GM23338 (cell line): ENCODE measurements at regions not wholly inside any gene's neighbourhood (a gene's known extent, or its start where the extent isn't known, plus 50 kb on each side); places are given as distances from the start of the nearest gene placed in this dataset.

Experiments used
- ATAC-seq: fragments of 200-7000 bp; cut with Tn5 transposase; 3 replicates; pipeline ENCODE4 v1.9.1; 2020
- DNase-seq: peaks from one replicate; pipeline ENCODE4 v3.0.0-alpha.2; 2015; ENCODE audit warnings: low spot score
- H2AFZ ChIP-seq: fragments of 200-600 bp; sonication (generic); 2 replicates; pipeline ENCODE4 v1.8.0; 2016; ENCODE audit warnings: antibody characterized with exemption, mild to moderate bottlenecking, moderate library complexity
- H3F3A ChIP-seq: fragments of 200-600 bp; sonication (generic); replicated peaks from 2 replicates; pipeline ENCODE4 v1.8.0; 2017; ENCODE audit warnings: antibody characterized with exemption, mixed run types, low read depth
- H3K27ac ChIP-seq: fragments of 200-600 bp; sonication (generic); 2 replicates; pipeline ENCODE4 v1.6.1; 2016; ENCODE audit warnings: low read depth
- H3K27me3 ChIP-seq: fragments of 200-600 bp; sonication (generic); 2 replicates; pipeline ENCODE4 v1.8.0; 2016; ENCODE audit warnings: mild to moderate bottlenecking, mixed run types, moderate library complexity; ENCODE audit not compliant: insufficient read depth
- H3K36me3 ChIP-seq: fragments of 200-600 bp; sonication (generic); 2 replicates; pipeline ENCODE4 v1.8.0; 2016; ENCODE audit warnings: mild to moderate bottlenecking; ENCODE audit not compliant: insufficient read depth
- H3K4me1 ChIP-seq: fragments of 200-600 bp; sonication (generic); 2 replicates; pipeline ENCODE4 v1.8.0; 2016; ENCODE audit warnings: mild to moderate bottlenecking, moderate library complexity; ENCODE audit not compliant: insufficient read depth
- H3K4me2 ChIP-seq: fragments of 200-600 bp; sonication (generic); 2 replicates; pipeline ENCODE4 v1.7.1; 2017; ENCODE audit warnings: mixed run types
- H3K4me3 ChIP-seq: fragments of 200-600 bp; sonication (generic); 2 replicates; pipeline ENCODE4 v1.6.1; 2016; ENCODE audit warnings: mixed run types
- H3K79me2 ChIP-seq: fragments of 200-600 bp; sonication (generic); replicated peaks from 2 replicates; pipeline ENCODE4 v1.8.0; 2017; ENCODE audit warnings: mild to moderate bottlenecking; ENCODE audit not compliant: insufficient read depth
- H3K9me2 ChIP-seq: fragments of 200-600 bp; sonication (generic); 2 replicates; pipeline ENCODE4 v1.8.0; 2017; ENCODE audit not compliant: insufficient read depth
- H4K20me1 ChIP-seq: fragments of 200-600 bp; sonication (generic); replicated peaks from 2 replicates; pipeline ENCODE4 v1.8.0; 2017; ENCODE audit warnings: mild to moderate bottlenecking; ENCODE audit not compliant: insufficient read depth
- H3K27ac Mint-ChIP-seq: 2 replicates; pipeline ENCODE4 v1.8.0; 2020; ENCODE audit warnings: inconsistent platforms, mild to moderate bottlenecking, moderate library complexity, mixed read lengths
- H3K27me3 Mint-ChIP-seq: 3 replicates; pipeline ENCODE4 v1.8.0; 2022; ENCODE audit warnings: low read depth, mild to moderate bottlenecking, moderate library complexity, mixed read lengths, inconsistent platforms; ENCODE audit not compliant: insufficient read depth, poor library complexity
- H3K36me3 Mint-ChIP-seq: 3 replicates; pipeline ENCODE4 v1.8.0; 2021; ENCODE audit warnings: low read depth, mild to moderate bottlenecking, inconsistent platforms, moderate library complexity, mixed read lengths
- H3K4me1 Mint-ChIP-seq: 3 replicates; pipeline ENCODE4 v1.8.0; 2020; ENCODE audit warnings: mild to moderate bottlenecking, inconsistent platforms, mixed read lengths
- H3K4me3 Mint-ChIP-seq: 3 replicates; pipeline ENCODE4 v1.8.0; 2021; ENCODE audit warnings: moderate library complexity, mild to moderate bottlenecking, inconsistent platforms, mixed read lengths
- H3K9me3 Mint-ChIP-seq: 3 replicates; pipeline ENCODE4 v1.8.0; 2020; ENCODE audit warnings: moderate library complexity, mild to moderate bottlenecking, inconsistent platforms, mixed read lengths
- CTCF ChIP-seq, 2 experiments: fragments of 200-600 bp in 1 of 2; sonication (generic) in 1 of 2; conservative IDR thresholded peaks; 2 replicates each; pipeline versions ENCODE4 v1.5.1 to v1.6.1; 2016 to 2017; ENCODE audit warnings: antibody characterized with exemption in 2 of 2, low read depth in 2 of 2, mild to moderate bottlenecking in 2 of 2, moderate library complexity in 1 of 2
- ETS1 ChIP-seq: IDR thresholded peaks from 2 replicates; pipeline ENCODE4 v1.6.1; 2016; ENCODE audit warnings: antibody characterized with exemption
- JUNB ChIP-seq: IDR thresholded peaks from one replicate; pipeline ENCODE4 v1.6.1; 2016; ENCODE audit warnings: antibody characterized with exemption; ENCODE audit not compliant: unreplicated experiment
- REST ChIP-seq: IDR thresholded peaks from one replicate; pipeline ENCODE4 v1.6.1; 2018; ENCODE audit warnings: antibody characterized with exemption; ENCODE audit not compliant: unreplicated experiment
- ZNF114 ChIP-seq: fragments of 250-450 bp; sonication (Bioruptor Pico); IDR thresholded peaks from 2 replicates; pipeline ENCODE4 v1.5.0; 2020; ENCODE audit warnings: mild to moderate bottlenecking, moderate library complexity
- ZNF331 ChIP-seq: fragments of 250-450 bp; sonication (Bioruptor Pico); IDR thresholded peaks from 2 replicates; pipeline ENCODE4 v1.5.0; 2020; ENCODE audit warnings: low read depth, mild to moderate bottlenecking, moderate library complexity
- ZNF462 ChIP-seq: fragments of 250-450 bp; sonication (Bioruptor Pico); IDR thresholded peaks from 2 replicates; pipeline ENCODE4 v1.5.0; 2020; ENCODE audit warnings: mild to moderate bottlenecking, moderate library complexity

GRCh38 chr14:28494196-28494595 is 272.4 kb upstream of the FOXG1 start (continued):
- TF ChIP-seq ETS1 = no peak
- no peak for TF ChIP-seq ZNF331

GRCh38 chr14:28496364-28496763 is 270.2 kb upstream of the FOXG1 start:
- Histone ChIP-seq H3K36me3 (no peaks in the 10 kb centered on the region), H3K27ac (no peak overlapping the region), H3K79me2 (no peaks in the 10 kb centered on the region), H3K4me2 (no peak overlapping the region), H3K4me3 (no peak overlapping the region), H3K27me3 (no peaks in the 10 kb centered on the region), H3K9me2 (peaks cover 4% of the 10 kb centered on the region; the same call in 1 of the 2 replicates), H2AFZ (peak overlapping the region; percentile 69; the same call in 1 of the 2 replicates), H4K20me1 (no peaks in the 10 kb centered on the region), H3F3A (no peaks in the 10 kb centered on the region), H3K4me1 (no peaks in the 10 kb centered on the region)
- Mint-ChIP-seq H3K9me3 (no peaks in the 10 kb centered on the region; the same call in 2 of the 3 replicates), H3K36me3 (no peaks in the 10 kb centered on the region), H3K27ac (no peak overlapping the region), H3K4me3 (no peak overlapping the region), H3K27me3 (no peaks in the 10 kb centered on the region), H3K4me1 (no peaks in the 10 kb centered on the region)
- DNase-seq (no peak), ATAC-seq (no peak)
- TF ChIP-seq REST (no peak), ZNF462 (CRISPR knock-in tag) (no peak), JUNB (no peak), ZNF114 (CRISPR knock-in tag) (no peak), CTCF (conservative IDR thresholded peaks at IDR 0.05; ENCODE audit: low read depth in 2 of 2) (no peak), ETS1 (no peak), ZNF331 (no peak)
